WTC11 (cell line): ENCODE measurements at regions not wholly inside any gene's neighbourhood (a gene's known extent, or its start where the extent isn't known, plus 50 kb on each side); places are given as distances from the start of the nearest gene placed in this dataset.

Experiments
- ATAC-seq: fragments of 200-7000 bp; cut with Tn5 transposase; 2 replicates; pipeline ENCODE4 v1.10.0; 2021; ENCODE audit warnings: mild to moderate bottlenecking, moderate library complexity
- CTCF ChIA-PET: fragments of 300-600 bp; sonication (Branson Sonifier 250); formaldehyde crosslinking; loops from one replicate; lab custom pipeline; 2021; ENCODE audit warnings: antibody characterized with exemption; lab: Charles Lee
- POLR2A ChIA-PET: fragments of 350-600 bp; sonication (Branson Sonifier 250); formaldehyde crosslinking; loops from one replicate; lab custom pipeline; 2021; ENCODE audit warnings: antibody characterized with exemption; lab: Charles Lee
- DNase-seq: peaks from one replicate; pipeline ENCODE4 v3.0.0; 2021; ENCODE audit warnings: low spot score
- H3K27ac Mint-ChIP-seq: 2 replicates; pipeline ENCODE4 v1.8.0; 2021; ENCODE audit warnings: mixed read lengths
- H3K27me3 Mint-ChIP-seq: 2 replicates; pipeline ENCODE4 v1.8.0; 2021; ENCODE audit warnings: low read depth, mild to moderate bottlenecking, moderate library complexity, mixed read lengths
- H3K36me3 Mint-ChIP-seq: 2 replicates; pipeline ENCODE4 v1.8.0; 2021; ENCODE audit warnings: mixed read lengths
- H3K4me1 Mint-ChIP-seq: 2 replicates; pipeline ENCODE4 v1.8.0; 2022; ENCODE audit warnings: mixed read lengths
- H3K4me3 Mint-ChIP-seq: 2 replicates; pipeline ENCODE4 v1.8.0; 2021; ENCODE audit warnings: mild to moderate bottlenecking, moderate library complexity, mixed read lengths
- H3K9me3 Mint-ChIP-seq: 2 replicates; pipeline ENCODE4 v1.8.0; 2021; ENCODE audit warnings: mixed read lengths
- CREM ChIP-seq: sonication (generic); formaldehyde crosslinking; IDR thresholded peaks from 2 replicates; pipeline ENCODE4 v1.8.1; 2022; ENCODE audit warnings: mild to moderate bottlenecking, missing genetic modification reagents, moderate library complexity
- JAZF1 ChIP-seq: fragments of 250-450 bp; sonication (Bioruptor Pico); IDR thresholded peaks from 2 replicates; pipeline ENCODE4 v1.9.0; 2021; ENCODE audit warnings: moderate library complexity, mild to moderate bottlenecking, inconsistent platforms
- NFE2L1 ChIP-seq: sonication (generic); formaldehyde crosslinking; IDR thresholded peaks from 2 replicates; pipeline ENCODE4 v1.8.1; 2023; ENCODE audit warnings: missing genetic modification reagents
- NR1H2 ChIP-seq: sonication (generic); formaldehyde crosslinking; IDR thresholded peaks from 2 replicates; pipeline ENCODE4 v1.9.0; 2021; ENCODE audit warnings: mild to moderate bottlenecking, moderate library complexity, missing genetic modification reagents
- RORB ChIP-seq: fragments of 250-450 bp; sonication (Bioruptor Pico); IDR thresholded peaks from 2 replicates; pipeline ENCODE4 v1.9.0; 2021; ENCODE audit warnings: mild to moderate bottlenecking
- SMAD4 ChIP-seq: sonication (generic); formaldehyde crosslinking; IDR thresholded peaks from 2 replicates; pipeline ENCODE4 v1.8.0; 2022; ENCODE audit warnings: mild to moderate bottlenecking, missing genetic modification reagents
- TCF7 ChIP-seq: sonication (generic); formaldehyde crosslinking; IDR thresholded peaks from 2 replicates; pipeline ENCODE4 v1.8.0; 2022; ENCODE audit warnings: mild to moderate bottlenecking, low read depth, missing genetic modification reagents, moderate library complexity
- ZNF232 ChIP-seq: sonication (generic); formaldehyde crosslinking; IDR thresholded peaks from 2 replicates; pipeline ENCODE4 v1.8.0; 2022; ENCODE audit warnings: mild to moderate bottlenecking, missing genetic modification reagents
- ZNF263 ChIP-seq: sonication (generic); formaldehyde crosslinking; IDR thresholded peaks from 2 replicates; pipeline ENCODE4 v1.8.1; 2022; ENCODE audit warnings: low read depth, mild to moderate bottlenecking, moderate library complexity, missing genetic modification reagents
- ZNF317 ChIP-seq: sonication (generic); formaldehyde crosslinking; IDR thresholded peaks from 2 replicates; pipeline ENCODE4 v1.8.1; 2023; ENCODE audit warnings: low read depth, mild to moderate bottlenecking, moderate library complexity, missing genetic modification reagents, borderline replicate concordance
- ZNF396 ChIP-seq: fragments of 250-450 bp; sonication (Bioruptor Pico); IDR thresholded peaks from 2 replicates; pipeline ENCODE4 v1.8.0; 2021; ENCODE audit warnings: mild to moderate bottlenecking, moderate library complexity, borderline replicate concordance
- ZNF416 ChIP-seq: fragments of 250-450 bp; sonication (Bioruptor Pico); IDR thresholded peaks from 2 replicates; pipeline ENCODE4 v1.9.0; 2021; ENCODE audit warnings: mild to moderate bottlenecking, inconsistent platforms
- ZNF512 ChIP-seq: sonication (generic); formaldehyde crosslinking; IDR thresholded peaks from 2 replicates; pipeline ENCODE4 v1.8.1; 2022; ENCODE audit warnings: missing genetic modification reagents, borderline replicate concordance
- TF ChIP-seq, protein P1 (sequence below): sonication (generic); formaldehyde crosslinking; IDR thresholded peaks from 2 replicates; pipeline ENCODE4 v1.8.1; 2023; ENCODE audit warnings: mild to moderate bottlenecking, missing genetic modification reagents, borderline replicate concordance
- TF ChIP-seq, protein P2 (sequence below): fragments of 250-450 bp; sonication (Bioruptor Pico); IDR thresholded peaks from 2 replicates; pipeline ENCODE4 v1.9.0; 2021; ENCODE audit warnings: mild to moderate bottlenecking
- TF ChIP-seq, protein P3 (sequence below): sonication (generic); formaldehyde crosslinking; conservative IDR thresholded peaks from 2 replicates; pipeline ENCODE4 v1.8.1; 2023; ENCODE audit warnings: mild to moderate bottlenecking, low read depth, missing genetic modification reagents, moderate library complexity
- TF ChIP-seq, protein P4 (sequence below): fragments of 250-450 bp; sonication (Bioruptor Pico); IDR thresholded peaks from 2 replicates; pipeline ENCODE4 v1.9.0; 2021; ENCODE audit warnings: mild to moderate bottlenecking, borderline replicate concordance
- TF ChIP-seq, protein P5 (sequence below): sonication (generic); formaldehyde crosslinking; IDR thresholded peaks from 2 replicates; pipeline ENCODE4 v1.8.1; 2022; ENCODE audit warnings: mild to moderate bottlenecking, missing genetic modification reagents, moderate library complexity, borderline replicate concordance

GRCh38 chr5:74075501-74076484, 449.8 kb downstream of the ARHGEF28 start:
- H3K27ac Mint-ChIP-seq, result no peak overlapping the region
- TF ChIP-seq ZNF416 (CRISPR knock-in tag) (no peak), ZNF396 (CRISPR knock-in tag) (no peak), TCF7 (no peak), ZNF512 (CRISPR knock-in tag) (no peak), SMAD4 (CRISPR knock-in tag) (no peak), RORB (CRISPR knock-in tag) (no peak), ZNF263 (CRISPR knock-in tag) (no peak), CREM (no peak), JAZF1 (no peak), NFE2L1 (CRISPR knock-in tag) (no peak), ZNF232 (CRISPR knock-in tag) (no peak), NR1H2 (CRISPR knock-in tag) (no peak), ZNF317 (CRISPR knock-in tag) (no peak)
- TF ChIP-seq, protein P1, sequence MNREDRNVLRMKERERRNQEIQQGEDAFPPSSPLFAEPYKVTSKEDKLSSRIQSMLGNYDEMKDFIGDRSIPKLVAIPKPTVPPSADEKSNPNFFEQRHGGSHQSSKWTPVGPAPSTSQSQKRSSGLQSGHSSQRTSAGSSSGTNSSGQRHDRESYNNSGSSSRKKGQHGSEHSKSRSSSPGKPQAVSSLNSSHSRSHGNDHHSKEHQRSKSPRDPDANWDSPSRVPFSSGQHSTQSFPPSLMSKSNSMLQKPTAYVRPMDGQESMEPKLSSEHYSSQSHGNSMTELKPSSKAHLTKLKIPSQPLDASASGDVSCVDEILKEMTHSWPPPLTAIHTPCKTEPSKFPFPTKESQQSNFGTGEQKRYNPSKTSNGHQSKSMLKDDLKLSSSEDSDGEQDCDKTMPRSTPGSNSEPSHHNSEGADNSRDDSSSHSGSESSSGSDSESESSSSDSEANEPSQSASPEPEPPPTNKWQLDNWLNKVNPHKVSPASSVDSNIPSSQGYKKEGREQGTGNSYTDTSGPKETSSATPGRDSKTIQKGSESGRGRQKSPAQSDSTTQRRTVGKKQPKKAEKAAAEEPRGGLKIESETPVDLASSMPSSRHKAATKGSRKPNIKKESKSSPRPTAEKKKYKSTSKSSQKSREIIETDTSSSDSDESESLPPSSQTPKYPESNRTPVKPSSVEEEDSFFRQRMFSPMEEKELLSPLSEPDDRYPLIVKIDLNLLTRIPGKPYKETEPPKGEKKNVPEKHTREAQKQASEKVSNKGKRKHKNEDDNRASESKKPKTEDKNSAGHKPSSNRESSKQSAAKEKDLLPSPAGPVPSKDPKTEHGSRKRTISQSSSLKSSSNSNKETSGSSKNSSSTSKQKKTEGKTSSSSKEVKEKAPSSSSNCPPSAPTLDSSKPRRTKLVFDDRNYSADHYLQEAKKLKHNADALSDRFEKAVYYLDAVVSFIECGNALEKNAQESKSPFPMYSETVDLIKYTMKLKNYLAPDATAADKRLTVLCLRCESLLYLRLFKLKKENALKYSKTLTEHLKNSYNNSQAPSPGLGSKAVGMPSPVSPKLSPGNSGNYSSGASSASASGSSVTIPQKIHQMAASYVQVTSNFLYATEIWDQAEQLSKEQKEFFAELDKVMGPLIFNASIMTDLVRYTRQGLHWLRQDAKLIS (CRISPR knock-in tag), result no peak
- TF ChIP-seq, protein P2, sequence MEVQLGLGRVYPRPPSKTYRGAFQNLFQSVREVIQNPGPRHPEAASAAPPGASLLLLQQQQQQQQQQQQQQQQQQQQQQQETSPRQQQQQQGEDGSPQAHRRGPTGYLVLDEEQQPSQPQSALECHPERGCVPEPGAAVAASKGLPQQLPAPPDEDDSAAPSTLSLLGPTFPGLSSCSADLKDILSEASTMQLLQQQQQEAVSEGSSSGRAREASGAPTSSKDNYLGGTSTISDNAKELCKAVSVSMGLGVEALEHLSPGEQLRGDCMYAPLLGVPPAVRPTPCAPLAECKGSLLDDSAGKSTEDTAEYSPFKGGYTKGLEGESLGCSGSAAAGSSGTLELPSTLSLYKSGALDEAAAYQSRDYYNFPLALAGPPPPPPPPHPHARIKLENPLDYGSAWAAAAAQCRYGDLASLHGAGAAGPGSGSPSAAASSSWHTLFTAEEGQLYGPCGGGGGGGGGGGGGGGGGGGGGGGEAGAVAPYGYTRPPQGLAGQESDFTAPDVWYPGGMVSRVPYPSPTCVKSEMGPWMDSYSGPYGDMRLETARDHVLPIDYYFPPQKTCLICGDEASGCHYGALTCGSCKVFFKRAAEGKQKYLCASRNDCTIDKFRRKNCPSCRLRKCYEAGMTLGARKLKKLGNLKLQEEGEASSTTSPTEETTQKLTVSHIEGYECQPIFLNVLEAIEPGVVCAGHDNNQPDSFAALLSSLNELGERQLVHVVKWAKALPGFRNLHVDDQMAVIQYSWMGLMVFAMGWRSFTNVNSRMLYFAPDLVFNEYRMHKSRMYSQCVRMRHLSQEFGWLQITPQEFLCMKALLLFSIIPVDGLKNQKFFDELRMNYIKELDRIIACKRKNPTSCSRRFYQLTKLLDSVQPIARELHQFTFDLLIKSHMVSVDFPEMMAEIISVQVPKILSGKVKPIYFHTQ (CRISPR knock-in tag), result no peak
- TF ChIP-seq, protein P3, sequence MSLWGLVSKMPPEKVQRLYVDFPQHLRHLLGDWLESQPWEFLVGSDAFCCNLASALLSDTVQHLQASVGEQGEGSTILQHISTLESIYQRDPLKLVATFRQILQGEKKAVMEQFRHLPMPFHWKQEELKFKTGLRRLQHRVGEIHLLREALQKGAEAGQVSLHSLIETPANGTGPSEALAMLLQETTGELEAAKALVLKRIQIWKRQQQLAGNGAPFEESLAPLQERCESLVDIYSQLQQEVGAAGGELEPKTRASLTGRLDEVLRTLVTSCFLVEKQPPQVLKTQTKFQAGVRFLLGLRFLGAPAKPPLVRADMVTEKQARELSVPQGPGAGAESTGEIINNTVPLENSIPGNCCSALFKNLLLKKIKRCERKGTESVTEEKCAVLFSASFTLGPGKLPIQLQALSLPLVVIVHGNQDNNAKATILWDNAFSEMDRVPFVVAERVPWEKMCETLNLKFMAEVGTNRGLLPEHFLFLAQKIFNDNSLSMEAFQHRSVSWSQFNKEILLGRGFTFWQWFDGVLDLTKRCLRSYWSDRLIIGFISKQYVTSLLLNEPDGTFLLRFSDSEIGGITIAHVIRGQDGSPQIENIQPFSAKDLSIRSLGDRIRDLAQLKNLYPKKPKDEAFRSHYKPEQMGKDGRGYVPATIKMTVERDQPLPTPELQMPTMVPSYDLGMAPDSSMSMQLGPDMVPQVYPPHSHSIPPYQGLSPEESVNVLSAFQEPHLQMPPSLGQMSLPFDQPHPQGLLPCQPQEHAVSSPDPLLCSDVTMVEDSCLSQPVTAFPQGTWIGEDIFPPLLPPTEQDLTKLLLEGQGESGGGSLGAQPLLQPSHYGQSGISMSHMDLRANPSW (CRISPR knock-in tag), result no peak
- TF ChIP-seq, protein P4, sequence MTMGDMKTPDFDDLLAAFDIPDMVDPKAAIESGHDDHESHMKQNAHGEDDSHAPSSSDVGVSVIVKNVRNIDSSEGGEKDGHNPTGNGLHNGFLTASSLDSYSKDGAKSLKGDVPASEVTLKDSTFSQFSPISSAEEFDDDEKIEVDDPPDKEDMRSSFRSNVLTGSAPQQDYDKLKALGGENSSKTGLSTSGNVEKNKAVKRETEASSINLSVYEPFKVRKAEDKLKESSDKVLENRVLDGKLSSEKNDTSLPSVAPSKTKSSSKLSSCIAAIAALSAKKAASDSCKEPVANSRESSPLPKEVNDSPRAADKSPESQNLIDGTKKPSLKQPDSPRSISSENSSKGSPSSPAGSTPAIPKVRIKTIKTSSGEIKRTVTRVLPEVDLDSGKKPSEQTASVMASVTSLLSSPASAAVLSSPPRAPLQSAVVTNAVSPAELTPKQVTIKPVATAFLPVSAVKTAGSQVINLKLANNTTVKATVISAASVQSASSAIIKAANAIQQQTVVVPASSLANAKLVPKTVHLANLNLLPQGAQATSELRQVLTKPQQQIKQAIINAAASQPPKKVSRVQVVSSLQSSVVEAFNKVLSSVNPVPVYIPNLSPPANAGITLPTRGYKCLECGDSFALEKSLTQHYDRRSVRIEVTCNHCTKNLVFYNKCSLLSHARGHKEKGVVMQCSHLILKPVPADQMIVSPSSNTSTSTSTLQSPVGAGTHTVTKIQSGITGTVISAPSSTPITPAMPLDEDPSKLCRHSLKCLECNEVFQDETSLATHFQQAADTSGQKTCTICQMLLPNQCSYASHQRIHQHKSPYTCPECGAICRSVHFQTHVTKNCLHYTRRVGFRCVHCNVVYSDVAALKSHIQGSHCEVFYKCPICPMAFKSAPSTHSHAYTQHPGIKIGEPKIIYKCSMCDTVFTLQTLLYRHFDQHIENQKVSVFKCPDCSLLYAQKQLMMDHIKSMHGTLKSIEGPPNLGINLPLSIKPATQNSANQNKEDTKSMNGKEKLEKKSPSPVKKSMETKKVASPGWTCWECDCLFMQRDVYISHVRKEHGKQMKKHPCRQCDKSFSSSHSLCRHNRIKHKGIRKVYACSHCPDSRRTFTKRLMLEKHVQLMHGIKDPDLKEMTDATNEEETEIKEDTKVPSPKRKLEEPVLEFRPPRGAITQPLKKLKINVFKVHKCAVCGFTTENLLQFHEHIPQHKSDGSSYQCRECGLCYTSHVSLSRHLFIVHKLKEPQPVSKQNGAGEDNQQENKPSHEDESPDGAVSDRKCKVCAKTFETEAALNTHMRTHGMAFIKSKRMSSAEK, result no peak
- TF ChIP-seq, protein P5, sequence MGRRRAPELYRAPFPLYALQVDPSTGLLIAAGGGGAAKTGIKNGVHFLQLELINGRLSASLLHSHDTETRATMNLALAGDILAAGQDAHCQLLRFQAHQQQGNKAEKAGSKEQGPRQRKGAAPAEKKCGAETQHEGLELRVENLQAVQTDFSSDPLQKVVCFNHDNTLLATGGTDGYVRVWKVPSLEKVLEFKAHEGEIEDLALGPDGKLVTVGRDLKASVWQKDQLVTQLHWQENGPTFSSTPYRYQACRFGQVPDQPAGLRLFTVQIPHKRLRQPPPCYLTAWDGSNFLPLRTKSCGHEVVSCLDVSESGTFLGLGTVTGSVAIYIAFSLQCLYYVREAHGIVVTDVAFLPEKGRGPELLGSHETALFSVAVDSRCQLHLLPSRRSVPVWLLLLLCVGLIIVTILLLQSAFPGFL (CRISPR knock-in tag), result no peak

More at GRCh38 chr5:74075501-74076484, 449.8 kb downstream of the ARHGEF28 start:
- Mint-ChIP-seq H3K4me3 (no peak overlapping the region), H3K9me3 (no peaks in the 10 kb centered on the region), H3K36me3 (no peaks in the 10 kb centered on the region), H3K4me1 (peaks cover 21% of the 10 kb centered on the region), H3K27me3 (no peaks in the 10 kb centered on the region)
- ChIA-PET POLR2A (no interaction called here), CTCF (interaction anchor here (0.9 kb wide), 1 partner anchor 40 kb away, joined by 3 read pairs; no protein-coding TSS in a partner anchor)
- DNase-seq (no peak), ATAC-seq (no peak)
